K562 (cell line): ENCODE measurements at regions not wholly inside any gene's neighbourhood (a gene's known extent, or its start where the extent isn't known, plus 50 kb on each side); places are given as distances from the start of the nearest gene placed in this dataset.

Source experiments
- ATAC-seq: fragments of 200-7000 bp; cut with Tn5 transposase; 3 replicates; pipeline ENCODE4 v1.9.1; 2020; ENCODE audit warnings: moderate library complexity
- BruUV-seq: library from RNA; stranded (reverse); fragments of 400-500 nt; replicated peaks from 2 replicates; lab custom pipeline; 2021; lab: Mats Ljungman, UMichigan
- CTCF ChIA-PET: fragments of 300-600 bp; formaldehyde crosslinking; extraction: SDS; loops from one replicate; lab custom pipeline; 2021; ENCODE audit warnings: low intra/inter-chr PET ratio; lab: Yijun Ruan, JAX
- POLR2A ChIA-PET: fragments of 300-600, 350-650 bp; sonication (Branson Sonifier 250); formaldehyde crosslinking; extraction: SDS; loops from one replicate; lab custom pipeline; 2021; ENCODE audit warnings: antibody characterized with exemption, inconsistent platforms; lab: Yijun Ruan, JAX
- DNase-seq, 4 experiments: peaks; one replicate each; pipeline versions ENCODE4 v3.0.0 to v3.0.0-alpha.2; 2011 to 2018; ENCODE audit warnings: low spot score in 3 of 4, mixed read lengths in 3 of 4; ENCODE audit errors: extremely low read depth in 1 of 4
- FAIRE-seq: peaks from 2 replicates; lab custom pipeline; 2011; peaks lifted over from hg19 to GRCh38; lab: Jason Lieb, UNC
- H2AFZ ChIP-seq: 2 replicates; pipeline ENCODE4 v1.6.0; 2011; ENCODE audit warnings: low read depth, low read length, control low read depth, inconsistent platforms
- H3K27ac ChIP-seq: fragments of 200-600 bp; 3 replicates; pipeline ENCODE4 v1.8.0; 2011; ENCODE audit warnings: low read depth, mild to moderate bottlenecking, control low read depth, inconsistent platforms, low read length, moderate library complexity, mixed read lengths; ENCODE audit errors: extremely low read depth
- H3K27me3 ChIP-seq, 2 experiments: fragments of 300-600 bp in 1 of 2; 2 replicates in 1 of 2; 3 replicates in 1 of 2; pipeline versions ENCODE4 v1.6.0 to v1.8.0; 2011; ENCODE audit warnings: inconsistent platforms in 2 of 2, low read length in 2 of 2, mild to moderate bottlenecking in 1 of 2, mixed read lengths in 1 of 2, moderate library complexity in 1 of 2; ENCODE audit not compliant: control insufficient read depth in 2 of 2, insufficient read depth in 2 of 2
- H3K36me3 ChIP-seq: fragments of 300-600 bp; 3 replicates; pipeline ENCODE4 v1.8.0; 2011; ENCODE audit warnings: mild to moderate bottlenecking, low read length, inconsistent platforms; ENCODE audit not compliant: control insufficient read depth, insufficient read depth
- H3K4me1 ChIP-seq, 2 experiments: fragments of 200-600 bp in 1 of 2; replicated peaks in 1 of 2; 2 replicates in 1 of 2; 3 replicates in 1 of 2; pipeline versions ENCODE4 v1.5.1 to v1.8.0; 2011; ENCODE audit warnings: inconsistent platforms in 2 of 2, low read length in 2 of 2, mild to moderate bottlenecking in 1 of 2, mixed read lengths in 1 of 2, moderate library complexity in 1 of 2; ENCODE audit not compliant: control insufficient read depth in 2 of 2, insufficient read depth in 2 of 2
- H3K4me2 ChIP-seq: 2 replicates; pipeline ENCODE4 v1.6.1; 2011; ENCODE audit warnings: low read length, control low read depth, inconsistent platforms, mixed read lengths; ENCODE audit not compliant: insufficient read depth
- H3K4me3 ChIP-seq: fragments of 200-600 bp; sonication (generic), shearing (Covaris generic); 2 replicates; pipeline ENCODE4 v1.5.1; 2016; ENCODE audit warnings: control low read depth, inconsistent platforms
- H3K79me2 ChIP-seq: fragments of 200-600 bp; 3 replicates; pipeline ENCODE4 v1.8.0; 2011; ENCODE audit warnings: low read length, inconsistent platforms; ENCODE audit not compliant: control insufficient read depth, insufficient read depth
- H3K9ac ChIP-seq, 2 experiments: 2 replicates each; pipeline versions ENCODE4 v1.6.0 to v1.6.1; 2011; ENCODE audit warnings: low read depth in 2 of 2, low read length in 2 of 2, control low read depth in 1 of 2, inconsistent platforms in 1 of 2, mild to moderate bottlenecking in 1 of 2, mixed read lengths in 1 of 2; ENCODE audit not compliant: insufficient read depth in 1 of 2
- H3K9me1 ChIP-seq: one replicate; pipeline ENCODE4 v1.6.0; 2011; ENCODE audit warnings: inconsistent platforms, mild to moderate bottlenecking, low read length, moderate library complexity; ENCODE audit not compliant: control insufficient read depth, insufficient read depth
- H3K9me3 ChIP-seq: replicated peaks from 2 replicates; pipeline ENCODE4 v1.5.1; 2011; ENCODE audit warnings: low read depth, low read length, inconsistent platforms; ENCODE audit not compliant: control insufficient read depth, insufficient read depth
- H4K20me1 ChIP-seq: replicated peaks from 2 replicates; pipeline ENCODE4 v1.6.1; 2011; ENCODE audit warnings: low read length, inconsistent platforms, mixed read lengths; ENCODE audit not compliant: control insufficient read depth, insufficient read depth
- DIDO1 ChIP-seq: fragments of 450-650 bp; IDR thresholded peaks from 2 replicates; pipeline ENCODE4 v1.6.1; 2016; ENCODE audit warnings: low read depth, missing biosample characterization, missing genetic modification characterization
- E2F3 ChIP-seq: fragments of 250-450 bp; sonication (Bioruptor Pico); IDR thresholded peaks from 2 replicates; pipeline ENCODE4 v1.4.0; 2020; ENCODE audit warnings: mild to moderate bottlenecking
- GTF2A2 ChIP-seq: IDR thresholded peaks from 2 replicates; pipeline ENCODE4 v1.6.1; 2016; ENCODE audit warnings: mild to moderate bottlenecking, missing genetic modification characterization, missing compliant biosample characterization
- HDAC1 ChIP-seq, 2 experiments: fragments of 450-650 bp; IDR thresholded peaks; 2 replicates each; pipeline ENCODE4 v1.6.1; 2016 to 2017; ENCODE audit warnings: inconsistent platforms in 1 of 2, mild to moderate bottlenecking in 1 of 2, moderate library complexity in 1 of 2
- HDAC6 ChIP-seq: IDR thresholded peaks from 2 replicates; pipeline ENCODE4 v1.6.1; 2012; ENCODE audit warnings: low read depth, mild to moderate bottlenecking, control low read depth, inconsistent platforms, low read length, moderate library complexity
- KLF10 ChIP-seq: fragments of 250-450 bp; sonication (Bioruptor Pico); IDR thresholded peaks from 2 replicates; pipeline ENCODE4 v1.6.1; 2021; ENCODE audit warnings: matching md5 sums
- LARP7 ChIP-seq: fragments of 450-650 bp; IDR thresholded peaks from 2 replicates; pipeline ENCODE4 v1.6.1; 2016
- NR4A1 ChIP-seq, 2 experiments: fragments of 250-450 bp in 1 of 2; fragments of 450-650 bp in 1 of 2; sonication (Bioruptor Pico) in 1 of 2; IDR thresholded peaks; 2 replicates each; pipeline versions ENCODE4 v1.4.0 to v1.6.1; 2016 to 2020; ENCODE audit warnings: mild to moderate bottlenecking in 2 of 2, missing compliant biosample characterization in 1 of 2, missing genetic modification characterization in 1 of 2, moderate library complexity in 1 of 2
- PHB ChIP-seq: fragments of 250-450 bp; sonication (Bioruptor Pico); IDR thresholded peaks from 2 replicates; pipeline ENCODE4 v1.5.0; 2021
- PML ChIP-seq: IDR thresholded peaks from 2 replicates; pipeline ENCODE4 v1.6.1; 2012; ENCODE audit warnings: low read length, inconsistent platforms
- PTBP1 ChIP-seq: fragments of 200-400 bp; formaldehyde crosslinking; IDR thresholded peaks from 2 replicates; pipeline ENCODE4 v1.6.1; 2017; ENCODE audit warnings: low read depth, low read length
- RHOXF2B ChIP-seq: fragments of 250-450 bp; sonication (Bioruptor Pico); conservative IDR thresholded peaks from 2 replicates; pipeline ENCODE4 v1.5.1; 2021
- TRIM28 ChIP-seq: fragments of 450-650 bp; IDR thresholded peaks from 2 replicates; pipeline ENCODE4 v1.6.1; 2017
- XRCC3 ChIP-seq: fragments of 450-650 bp; IDR thresholded peaks from 2 replicates; pipeline ENCODE4 v1.6.1; 2017; ENCODE audit warnings: mild to moderate bottlenecking, moderate library complexity
- ZFP91 ChIP-seq: sonication (generic); formaldehyde crosslinking; IDR thresholded peaks from 2 replicates; pipeline ENCODE4 v1.8.0; 2022; ENCODE audit warnings: mild to moderate bottlenecking, missing genetic modification reagents
- ZNF263 ChIP-seq: sonication (generic); formaldehyde crosslinking; IDR thresholded peaks from 2 replicates; pipeline ENCODE4 v1.8.0; 2022; ENCODE audit warnings: mild to moderate bottlenecking, missing genetic modification reagents, borderline replicate concordance
- WGBS: fragments of 100-300 bp; shearing (Covaris generic); methylation state at CpG from one replicate; pipeline ENCODE4 v1.1.6; 2016; ENCODE audit warnings: low coverage, mixed read lengths; ENCODE audit not compliant: insufficient coverage; ENCODE audit errors: missing lambda C conversion rate; 5-methylcytosine and 5-hydroxymethylcytosine counted together
- in situ Hi-C: fragments of 300-500 bp; cut with MboI; formaldehyde crosslinking; loops from 4 replicates; pipeline ENCODE4 v1.15.0; 2018; ENCODE audit warnings: inconsistent platforms, mixed read lengths
- intact Hi-C: fragments of 100-400 bp; cut with micrococcal nuclease; formaldehyde crosslinking; loops from 2 replicates; pipeline ENCODE4 v1.14.2; 2022

DNA sequence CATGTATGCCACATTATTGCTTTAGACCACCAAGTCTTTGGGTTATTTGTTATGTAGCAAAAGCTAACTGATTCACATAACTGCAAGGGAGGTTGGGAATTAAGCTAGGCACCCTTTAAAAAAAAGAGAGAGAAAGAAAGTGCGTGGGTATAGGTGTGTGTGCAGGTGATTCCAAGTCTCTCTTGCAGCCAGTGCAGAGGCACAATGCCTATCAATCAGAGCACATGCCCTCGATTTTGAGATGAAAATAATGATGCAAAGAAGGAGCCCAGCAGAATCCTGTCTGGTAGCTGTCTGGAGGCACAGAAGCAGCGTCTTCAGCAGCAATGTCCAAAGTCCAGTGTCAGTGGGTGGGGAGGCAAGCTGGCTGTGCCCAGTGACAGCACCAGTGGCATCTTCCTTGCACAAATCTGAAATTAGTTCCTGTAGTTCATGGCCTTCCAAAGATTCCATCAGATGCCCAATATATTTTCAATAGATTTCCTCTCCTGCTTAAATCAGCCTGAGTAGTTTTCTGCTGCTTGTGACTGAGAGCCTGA is 62.4 kb upstream of the TBPL2 start:
- Histone ChIP-seq H3K27me3 (no peaks in the 10 kb centered on the region), H3K9ac (no peak overlapping the region), H3K79me2 (no peaks in the 10 kb centered on the region), H3K9me1 (no peaks in the 10 kb centered on the region)
- no peak for TF ChIP-seq ZFP91 (CRISPR knock-in tag)
- TF ChIP-seq RHOXF2B (CRISPR knock-in tag) = no peak
- TF ChIP-seq PTBP1 = no peak
- TF ChIP-seq LARP7 = no peak
- TF ChIP-seq ZNF263 (CRISPR knock-in tag) = no peak
- no peak for TF ChIP-seq GTF2A2 (tag)
- TF ChIP-seq PML = no peak
- TF ChIP-seq E2F3 (CRISPR knock-in tag) = no peak
- no peak for TF ChIP-seq HDAC1 (IDR thresholded peaks at IDR 0.05)
- TF ChIP-seq NR4A1 (CRISPR knock-in tag; IDR thresholded peaks at IDR 0.05) = no peak
- TF ChIP-seq NR4A1 (tag; IDR thresholded peaks at IDR 0.05) = no peak
- no peak for TF ChIP-seq PHB (CRISPR knock-in tag)
- no peak for TF ChIP-seq XRCC3
- TF ChIP-seq TRIM28 = no peak
- no peak for TF ChIP-seq DIDO1
- no peak for TF ChIP-seq HDAC6
- TF ChIP-seq KLF10 (CRISPR knock-in tag) = no peak
- TF ChIP-seq, all 486 proteins: peak for 0
- H3K36me3 ChIP-seq = no peaks in the 10 kb centered on the region
- FAIRE-seq (no peak), ATAC-seq (no peak), DNase-seq (no peak)
- H3K4me2 ChIP-seq = no peak overlapping the region
- no peaks in the 10 kb centered on the region for H3K9me3 ChIP-seq
- H3K4me3 ChIP-seq = no peak overlapping the region
- intact Hi-C loops = no loop called here
- no peaks in the 10 kb centered on the region for H4K20me1 ChIP-seq
- H3K4me1 ChIP-seq = peaks cover 0 to 5% of the 10 kb centered on the region in 2 experiments; a peak in 2 of 5 replicates
- in situ Hi-C loops = no loop called here
- CTCF ChIA-PET = no interaction called here
- WGBS = 0% methylated on average over 1 of the region's 3 CpGs
- H3K27ac ChIP-seq = no peak overlapping the region
- BruUV-seq = no TSS peak
- H2AFZ ChIP-seq = no peak overlapping the region
- POLR2A ChIA-PET = no interaction called here
